ENCODE measurements at regions not wholly inside any gene's neighbourhood (a gene's known extent, or its start where the extent isn't known, plus 50 kb on each side); places are given as distances from the start of the nearest gene placed in this dataset.

GRCh38 chr7:28280516-28280915 is 99.9 kb upstream of the JAZF1 start:
- TF ChIP-seq CTCF (IDR thresholded peaks at IDR 0.05) = no peak
- no peak for TF ChIP-seq POLR2AphosphoS5 (IDR thresholded peaks at IDR 0.05)

Measured in transverse colon (tissue), 4 donors.